ENCODE measurements at regions not wholly inside any gene's neighbourhood (a gene's known extent, or its start where the extent isn't known, plus 50 kb on each side); places are given as distances from the start of the nearest gene placed in this dataset.
"Not testable (repeated sequence)": the region's sequence is repeated elsewhere in the genome, so short reads cannot be mapped to it uniquely, and the experiment has no call there.

DNA sequence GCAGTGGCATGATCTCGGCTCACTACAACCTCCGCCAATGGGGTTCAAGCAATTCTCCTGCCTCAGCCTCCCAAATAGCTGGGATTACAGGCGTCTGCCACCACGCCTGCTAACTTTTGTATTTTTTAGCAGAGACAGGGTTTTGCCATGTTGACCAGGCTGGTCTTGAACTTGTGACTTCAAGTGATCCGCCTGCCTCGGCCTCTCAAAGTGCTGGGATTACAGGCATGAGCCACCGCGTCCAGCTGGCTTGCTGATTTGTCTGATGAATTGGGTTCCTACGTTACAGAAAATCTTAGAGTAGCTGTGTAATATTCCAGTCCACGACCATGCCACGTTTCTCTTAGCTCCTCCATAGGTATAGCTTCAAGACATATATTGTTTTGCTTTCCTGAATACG, 102.6 kb upstream of the OTOS start:
- DNase-seq: not testable (repeated sequence)

DNA sequence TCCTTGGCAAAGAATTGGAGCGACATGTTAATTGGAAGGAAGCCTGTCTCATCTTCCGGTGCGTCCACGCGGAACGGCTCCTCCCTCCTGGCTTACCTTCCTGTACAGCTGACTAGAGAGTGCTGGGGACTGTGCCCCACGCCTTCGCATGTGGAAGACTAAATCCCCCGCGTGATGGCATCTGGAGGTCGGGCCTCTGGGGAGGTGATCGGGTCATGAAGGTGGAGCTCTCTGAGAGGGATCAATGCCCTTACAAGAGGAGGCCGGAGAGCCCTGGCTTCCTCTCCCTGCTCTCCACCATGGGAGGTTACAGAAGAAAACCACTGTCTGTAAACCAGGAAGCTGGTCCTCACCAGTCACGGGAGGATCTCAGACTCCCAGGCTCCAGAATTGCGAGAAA, 104.1 kb upstream of the OTOS start:
- no peak for DNase-seq

DNA sequence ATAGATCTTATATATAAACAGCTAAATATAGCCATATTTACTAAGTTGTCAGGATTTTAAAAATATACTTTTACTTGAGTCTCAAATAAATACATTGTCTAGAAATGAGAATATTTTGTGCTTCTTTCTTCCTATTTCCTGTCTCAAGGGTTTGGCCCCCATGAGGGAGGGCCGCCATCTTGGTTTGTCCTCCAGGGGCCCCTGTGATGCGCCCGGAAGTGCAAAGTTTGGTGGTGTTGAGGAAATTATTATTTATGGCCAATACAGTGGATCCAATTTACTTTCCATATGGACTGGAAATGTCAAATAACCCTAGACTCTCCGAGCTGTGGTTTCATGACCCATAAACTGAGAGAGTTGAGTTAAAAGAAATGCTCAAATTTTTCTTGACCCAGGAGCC, 104.7 kb upstream of the OTOS start:
- no peak for DNase-seq

DNA sequence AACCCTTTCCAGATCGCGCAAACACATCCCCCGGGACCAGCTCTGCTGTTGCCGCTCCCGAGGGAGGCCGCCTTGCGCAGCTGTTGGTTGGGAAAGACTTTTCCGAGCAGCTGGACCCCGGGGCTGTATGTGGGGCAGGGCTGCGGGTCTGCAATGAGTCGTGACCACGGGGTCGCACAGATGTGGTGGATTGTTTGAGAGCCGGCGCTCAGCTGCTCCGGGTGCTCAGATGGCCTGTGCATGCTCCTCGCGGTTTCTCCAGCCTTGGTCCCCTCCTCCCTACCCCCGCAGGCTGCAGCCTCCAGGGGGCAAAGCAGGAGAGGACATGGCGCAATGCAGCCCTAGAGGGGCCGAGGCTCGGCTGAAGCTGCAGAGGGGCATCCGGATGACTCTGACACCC, 105.2 kb upstream of the OTOS start:
- DNase-seq: no peak

DNA sequence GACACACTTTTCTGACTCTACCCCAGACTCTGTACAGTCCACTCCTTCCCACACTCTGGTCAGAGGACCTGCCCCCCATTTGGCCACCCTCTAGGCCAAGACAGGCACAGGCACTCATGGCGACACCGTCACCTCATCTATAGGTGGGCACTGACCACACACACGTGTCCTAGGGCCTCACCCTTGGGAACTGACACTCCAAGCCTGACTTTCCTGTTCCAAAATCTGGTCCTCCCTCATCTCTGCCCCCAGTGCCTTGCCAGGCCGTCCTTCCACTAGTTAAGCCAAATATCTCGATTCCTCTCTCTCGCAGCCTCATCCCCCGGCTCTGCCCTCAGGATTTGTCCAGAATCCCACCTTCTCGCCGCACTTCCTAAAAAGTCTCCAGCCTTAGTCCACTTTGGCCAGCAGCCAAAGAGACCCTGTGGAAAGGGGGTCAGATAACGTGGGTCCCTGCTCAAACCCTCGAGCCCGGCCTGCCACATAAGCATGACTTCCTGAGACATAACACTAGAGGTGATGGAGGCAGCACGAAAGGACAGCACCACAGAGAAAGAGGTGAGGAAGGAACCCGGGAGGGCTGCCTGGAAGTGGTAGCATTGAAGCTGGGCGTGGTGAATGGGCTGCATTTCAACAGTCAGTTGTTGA, 105.8 kb upstream of the OTOS start:
- DNase-seq: no peak

DNA sequence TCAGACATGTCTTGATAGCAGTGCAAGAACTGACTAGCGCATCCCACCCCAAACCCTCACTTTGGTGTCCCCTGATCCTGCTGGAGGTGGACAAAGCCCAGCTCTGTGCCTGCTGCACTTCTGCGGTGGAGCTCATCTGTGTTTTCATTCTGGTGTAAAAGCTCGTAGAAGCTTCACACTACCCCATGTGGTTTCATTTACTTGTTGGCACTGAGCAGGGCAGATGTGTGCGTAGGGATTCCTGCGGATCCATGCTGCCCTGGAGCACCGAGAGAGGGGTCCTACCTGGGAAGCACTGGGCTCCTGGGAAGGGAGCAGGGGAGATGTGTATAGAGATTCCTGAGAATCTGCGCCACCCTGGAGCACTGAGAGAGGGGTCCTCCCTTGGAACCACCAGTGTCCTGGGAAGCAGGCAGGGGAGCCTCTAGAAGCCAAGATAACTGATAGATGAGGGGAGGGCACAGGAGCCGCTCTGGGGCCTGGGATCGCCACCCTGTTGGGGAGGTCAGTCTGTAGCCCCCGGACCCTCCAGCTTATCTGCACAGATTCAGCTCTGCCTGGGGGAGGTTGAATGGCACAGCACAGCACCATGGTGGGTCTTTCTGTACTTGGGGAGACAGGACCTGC, 106.9 kb upstream of the OTOS start:
- no peak for DNase-seq

DNA sequence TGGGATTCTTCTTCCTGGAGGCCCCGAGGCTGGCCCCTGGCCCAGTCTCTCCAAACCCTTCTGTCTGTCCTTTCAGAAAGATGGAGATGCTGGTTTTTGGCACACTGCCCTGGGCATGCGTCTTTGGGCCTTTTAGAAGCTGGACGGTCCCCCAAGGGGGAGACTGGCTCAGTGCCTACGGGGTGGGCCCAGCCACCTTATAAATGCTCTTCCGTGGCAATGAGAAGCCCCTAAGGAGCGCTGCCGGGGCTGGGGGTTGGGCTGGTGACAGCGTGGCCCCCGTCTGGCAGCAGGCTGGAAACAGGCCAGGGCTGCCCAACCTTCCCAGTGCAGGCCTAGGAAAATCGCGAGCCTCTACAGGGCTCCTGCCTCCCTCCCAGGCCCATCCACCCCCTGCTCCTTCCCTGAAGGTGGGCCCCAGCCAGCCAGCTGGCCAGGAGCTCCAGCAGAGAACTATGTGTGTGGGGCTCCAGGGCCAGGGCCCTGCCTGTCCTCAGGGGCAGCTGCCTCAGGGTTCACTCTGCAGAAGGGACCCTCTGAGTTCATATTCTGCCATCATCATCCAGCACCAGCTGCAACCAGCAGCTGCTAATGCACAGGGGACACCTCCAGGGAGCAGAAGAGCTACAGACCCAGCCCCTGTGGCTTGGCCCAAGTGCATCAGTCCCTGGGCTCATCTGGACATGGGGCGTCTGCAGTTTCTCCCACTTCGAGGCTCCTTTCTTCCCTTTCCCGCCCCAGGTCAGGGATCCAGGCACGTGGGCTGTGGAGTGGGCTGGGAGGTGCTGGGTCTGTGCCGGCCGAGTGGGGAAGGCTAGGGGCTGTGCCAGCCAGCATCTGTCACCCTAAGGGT, 107.6 kb upstream of the OTOS start:
- no peak for DNase-seq

DNA sequence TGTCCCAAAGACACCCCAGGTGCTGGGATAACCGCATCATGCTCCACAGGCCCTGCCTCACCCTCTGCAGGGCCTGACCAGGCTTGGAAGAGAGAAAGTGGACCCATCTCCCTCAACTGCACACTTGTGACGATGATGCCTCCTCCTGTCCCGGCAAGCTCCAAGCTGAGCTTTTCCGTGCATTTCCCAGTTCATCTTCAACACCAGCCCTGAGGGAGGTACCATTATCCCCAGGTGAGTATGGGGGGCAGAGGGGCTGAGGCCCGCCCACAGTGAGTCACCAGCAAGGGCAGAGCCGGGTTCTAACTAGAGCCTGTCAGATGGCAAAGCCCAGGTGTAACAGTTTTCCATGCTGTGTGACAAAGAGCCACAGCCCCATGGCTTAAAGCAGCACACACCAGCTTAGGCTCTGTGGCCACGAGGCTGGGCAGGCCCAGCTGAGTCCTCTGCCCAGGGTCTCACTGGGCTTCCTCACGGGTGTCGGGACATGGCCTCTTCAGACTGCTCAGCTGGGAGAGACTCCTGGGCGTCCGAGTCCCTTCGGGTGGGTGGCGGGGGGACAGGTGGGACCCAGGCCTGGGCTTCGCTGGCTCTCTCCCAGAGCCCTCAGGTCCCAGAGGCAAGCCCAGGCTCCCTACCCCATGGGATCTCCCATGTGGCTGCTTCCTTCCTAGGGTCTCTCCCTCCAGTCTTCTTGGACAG, 108.4 kb upstream of the OTOS start:
- no peak for DNase-seq

DNA sequence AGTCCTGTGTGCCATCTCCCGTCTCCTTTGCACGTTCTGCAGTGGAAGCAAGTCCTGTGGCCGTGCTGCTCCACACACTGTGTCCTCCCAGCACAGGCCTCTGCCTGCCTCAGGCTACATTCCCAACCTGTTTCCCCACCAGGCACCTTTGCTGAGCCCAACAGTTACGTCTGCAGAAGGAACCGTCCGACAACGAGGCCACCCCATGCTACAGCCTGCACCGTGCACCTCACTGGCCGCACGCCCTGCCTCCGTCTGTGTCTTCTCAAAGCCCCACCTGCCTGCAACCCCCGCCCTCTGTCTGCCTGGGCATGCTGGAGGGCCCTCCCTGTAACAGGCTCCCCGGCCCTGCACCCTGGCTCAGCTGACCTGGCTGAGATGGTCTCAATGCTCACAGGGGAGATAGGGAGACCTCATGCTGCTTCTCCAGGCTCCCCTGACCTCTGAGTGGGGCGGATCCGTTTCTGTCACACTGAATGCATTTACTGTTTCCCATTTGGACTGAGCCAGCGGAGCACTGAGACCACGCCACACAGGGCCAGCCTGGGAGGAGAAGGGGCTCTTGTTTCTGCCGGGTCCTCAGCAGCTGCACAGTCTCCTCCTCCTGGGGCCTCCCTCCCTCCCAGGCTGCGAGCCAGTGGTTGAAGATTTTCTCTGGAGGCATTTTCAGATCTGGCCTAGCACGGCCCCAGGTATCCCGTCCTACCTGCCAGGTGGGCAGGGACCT, 109.1 kb upstream of the OTOS start:
- no peak for DNase-seq

DNA sequence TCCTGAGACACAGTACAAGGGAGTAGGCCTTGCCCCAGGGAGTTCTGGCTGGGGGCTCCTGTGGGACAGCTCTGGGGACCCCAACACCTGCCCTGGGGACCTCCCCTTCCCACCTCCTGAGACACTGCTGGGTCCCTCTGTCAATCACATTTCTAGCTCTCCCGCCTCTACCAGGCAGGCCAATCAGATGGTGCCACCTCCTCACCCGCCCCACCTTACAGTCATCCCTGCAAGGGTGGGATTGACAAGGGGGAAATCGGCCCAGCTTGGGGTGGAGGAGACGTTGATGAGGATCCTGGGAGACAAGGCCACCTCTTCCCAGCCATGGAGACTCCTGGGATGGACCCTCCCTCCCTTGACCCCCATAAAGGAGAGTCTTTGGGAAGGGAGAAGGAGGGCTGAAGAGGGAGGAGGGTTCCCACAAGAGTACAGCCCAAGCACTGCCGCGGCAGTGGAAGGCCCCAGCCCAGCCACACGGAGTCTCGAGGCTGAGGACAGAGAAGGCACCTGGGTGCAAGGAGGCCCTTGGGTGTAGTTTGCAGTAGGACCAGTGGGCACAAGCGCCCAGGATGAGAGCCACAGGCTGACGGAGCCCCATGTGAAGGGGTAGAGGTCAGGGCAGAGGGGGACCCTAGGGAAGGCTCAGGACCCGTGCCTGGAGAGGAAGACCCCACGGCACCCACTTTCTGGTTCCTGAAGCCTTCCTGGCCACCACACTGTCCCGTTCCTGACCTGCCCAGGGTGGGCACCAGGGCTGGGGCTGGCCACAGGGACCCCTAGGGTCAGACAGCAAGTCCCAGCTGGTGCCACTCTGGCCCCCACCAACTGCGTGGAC, 109.9 kb upstream of the OTOS start:
- DNase-seq: no peak

DNA sequence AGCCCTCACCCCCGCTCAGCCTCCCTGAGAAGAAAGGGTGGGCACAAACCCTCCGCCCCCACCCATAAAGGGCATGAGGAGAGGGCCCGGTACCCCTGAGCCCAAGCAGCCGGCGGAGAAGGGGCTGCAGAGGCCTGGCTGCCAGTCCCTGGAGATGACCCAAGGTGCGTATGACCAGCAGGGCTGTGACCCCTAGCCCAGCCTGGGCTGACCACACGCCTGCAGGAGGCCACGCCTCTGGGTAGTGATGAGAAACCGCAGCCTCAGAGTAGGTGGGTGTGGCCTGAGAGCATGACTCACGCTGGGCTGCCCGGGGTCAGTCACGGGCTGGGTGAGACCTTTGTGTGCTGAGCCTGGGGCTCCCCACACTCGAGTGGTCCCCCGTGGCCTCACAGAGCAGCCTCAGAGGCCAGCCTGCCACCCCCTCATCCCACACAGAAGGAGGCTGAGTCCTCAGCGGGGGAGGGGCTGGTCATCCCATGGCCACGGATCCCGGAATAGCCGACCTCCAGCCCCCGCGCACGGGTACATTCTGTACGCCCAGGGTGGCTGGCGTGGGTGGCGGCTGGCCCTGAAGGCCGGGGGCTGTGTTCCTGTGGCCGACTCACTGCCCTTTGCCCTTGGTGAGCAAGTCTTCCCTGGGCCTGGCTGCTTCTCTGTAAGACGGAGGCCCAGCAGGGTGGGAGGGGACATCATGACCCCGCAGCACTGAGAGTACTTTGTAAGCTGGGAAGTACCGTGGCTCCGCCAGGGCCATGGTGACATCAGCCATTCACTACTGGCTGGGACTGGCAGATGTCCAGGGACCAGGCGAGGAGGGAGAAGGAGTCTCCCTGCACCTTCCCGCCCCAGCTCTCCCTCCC, 110.8 kb upstream of the OTOS start:
- no peak for DNase-seq

DNA sequence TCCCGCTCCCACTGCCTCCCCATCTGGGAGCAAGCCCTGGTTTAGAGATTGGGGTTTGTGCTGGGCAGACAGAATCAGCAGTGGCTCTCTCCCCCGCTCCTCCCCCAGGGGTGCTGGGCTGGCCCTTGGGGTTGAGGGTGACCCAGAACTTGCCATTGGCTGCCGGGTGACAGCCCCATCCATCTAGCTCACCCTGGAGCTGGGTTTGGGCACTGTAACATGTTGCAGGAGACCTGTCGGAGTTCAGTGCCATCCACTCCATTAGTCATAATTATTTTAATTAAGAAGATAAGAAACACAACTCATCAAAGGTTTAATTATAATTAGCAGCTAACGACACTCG, 111.4 kb upstream of the OTOS start:
- no peak for DNase-seq

DNA sequence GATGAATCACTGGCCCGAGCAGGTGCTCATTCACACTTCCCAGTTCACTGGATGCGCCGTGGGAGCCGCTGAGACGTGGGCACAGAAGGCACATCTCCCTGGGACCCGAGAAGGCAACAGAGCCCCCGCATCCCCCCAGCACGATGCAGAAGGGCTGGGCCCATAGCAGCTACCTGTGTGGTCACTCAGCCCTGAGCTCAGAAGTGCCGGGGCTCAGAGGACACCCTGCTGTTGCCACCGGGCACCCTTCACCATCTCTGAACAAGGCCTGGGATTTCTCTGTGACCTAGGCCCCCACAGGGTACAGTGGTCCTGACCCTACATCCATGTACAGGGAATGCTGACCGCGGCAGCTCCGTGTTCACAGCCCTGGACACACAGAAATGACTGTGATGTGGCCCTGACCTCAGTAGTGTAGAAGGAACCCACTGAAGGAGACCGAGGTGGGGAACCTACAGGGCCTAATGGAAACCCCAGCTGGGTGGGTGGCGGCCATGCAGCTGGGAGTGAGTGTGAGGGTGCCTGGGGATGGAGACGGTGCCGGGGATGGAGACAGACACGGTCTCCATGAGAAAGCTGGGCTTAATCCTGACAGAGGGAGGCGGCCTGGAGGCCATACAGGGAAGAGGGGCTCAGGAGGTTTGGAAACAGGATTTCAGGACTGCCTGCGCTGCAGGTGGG, 111.9 kb upstream of the OTOS start:
- no peak for DNase-seq

DNA sequence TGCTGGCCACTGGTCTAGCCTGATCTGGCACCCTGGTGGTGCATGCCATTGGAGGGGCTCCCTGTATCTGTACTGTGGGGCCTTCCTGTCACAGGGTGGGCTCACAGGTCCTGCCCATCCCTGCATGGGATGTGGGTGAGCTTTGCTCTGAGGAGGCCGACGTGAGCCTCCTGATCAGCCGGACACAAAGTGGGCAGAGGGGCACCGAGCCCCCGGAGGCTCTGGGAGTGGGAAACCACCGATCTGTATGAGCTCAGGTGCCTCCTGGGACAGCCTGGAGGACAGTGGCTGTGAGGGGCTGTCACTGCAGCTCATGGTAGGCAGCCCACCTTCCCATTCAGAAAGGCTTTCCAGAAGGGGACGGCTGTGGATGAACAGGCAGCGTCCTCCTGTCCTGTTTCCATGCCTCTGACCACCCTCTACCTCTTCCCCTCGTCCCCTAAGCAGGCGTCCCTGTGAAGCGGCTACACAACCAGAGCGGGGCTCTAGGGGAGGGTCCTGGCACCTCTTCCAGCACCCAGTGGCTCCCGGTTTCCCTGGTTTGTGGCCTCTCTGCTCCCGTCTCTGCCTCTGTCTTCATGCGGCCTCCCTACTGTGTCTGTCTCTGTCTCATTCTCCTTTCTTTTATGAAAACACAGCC, 112.5 kb upstream of the OTOS start:
- no peak for DNase-seq

DNA sequence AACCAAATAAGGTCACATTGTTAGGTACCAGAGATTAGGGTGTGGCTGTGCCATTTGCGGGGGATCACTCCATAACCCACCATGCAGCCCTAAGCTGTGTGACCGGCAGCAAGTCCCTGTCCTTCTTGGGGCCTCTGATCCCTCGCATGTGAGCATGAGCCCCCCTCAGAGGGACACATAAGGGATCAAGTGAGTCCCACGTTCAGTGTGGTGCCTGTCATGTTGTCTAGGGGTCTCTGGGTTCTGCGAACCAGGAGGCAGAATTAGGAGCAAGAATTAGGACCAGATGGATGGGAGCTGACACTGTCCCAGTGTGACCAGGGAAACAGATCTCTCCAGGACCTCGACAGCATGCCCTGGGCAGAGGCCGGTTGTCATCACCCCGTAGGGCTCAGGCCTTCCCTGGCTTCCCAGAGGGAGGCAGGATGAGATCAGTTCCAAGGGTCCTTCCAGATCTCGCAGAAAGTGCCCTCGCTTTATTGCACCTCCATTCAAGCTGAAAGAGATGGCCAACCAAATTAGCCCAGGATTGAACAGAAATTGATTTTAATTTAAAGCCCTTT, 113.2 kb upstream of the OTOS start:
- no peak for DNase-seq

DNA sequence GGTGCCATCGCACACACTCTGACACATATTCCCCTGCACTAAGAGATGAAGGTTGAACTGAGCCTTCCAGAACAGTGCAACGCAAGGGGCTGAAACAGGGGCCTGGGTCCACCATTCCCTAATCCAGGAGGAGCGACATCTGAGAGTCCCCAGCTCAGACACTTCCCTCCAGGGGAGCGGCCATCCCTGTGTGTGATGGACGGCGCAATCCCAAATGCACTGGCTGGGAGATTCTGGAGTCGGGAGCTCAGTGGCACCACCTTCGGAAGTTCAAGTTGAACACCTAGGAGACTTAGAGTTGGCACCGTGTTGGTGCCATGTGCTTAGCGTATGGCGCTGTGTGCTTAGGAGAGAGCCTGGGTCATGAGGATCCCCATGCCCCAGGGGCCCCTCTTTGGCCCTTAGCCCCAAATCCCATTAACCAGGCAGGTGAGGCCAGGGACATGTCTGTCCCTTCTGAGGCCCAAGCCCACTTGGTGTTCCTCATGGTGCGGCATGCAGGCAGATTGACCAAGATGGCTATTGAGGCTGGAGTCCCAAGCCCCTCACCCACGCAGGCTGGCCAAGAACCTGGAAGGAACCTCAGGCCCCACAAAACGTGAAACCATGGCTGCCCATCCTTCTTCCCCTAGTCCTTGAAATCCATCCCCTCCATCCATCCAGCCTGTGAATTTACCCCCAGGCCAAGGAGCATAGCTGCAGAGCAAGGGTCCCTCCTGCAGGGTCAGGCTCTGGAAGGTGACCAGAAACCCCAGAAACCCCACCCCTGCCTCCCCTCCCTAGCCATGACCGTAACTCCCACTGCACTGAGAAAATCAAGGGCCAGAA, 114.1 kb upstream of the OTOS start:
- no peak for DNase-seq

DNA sequence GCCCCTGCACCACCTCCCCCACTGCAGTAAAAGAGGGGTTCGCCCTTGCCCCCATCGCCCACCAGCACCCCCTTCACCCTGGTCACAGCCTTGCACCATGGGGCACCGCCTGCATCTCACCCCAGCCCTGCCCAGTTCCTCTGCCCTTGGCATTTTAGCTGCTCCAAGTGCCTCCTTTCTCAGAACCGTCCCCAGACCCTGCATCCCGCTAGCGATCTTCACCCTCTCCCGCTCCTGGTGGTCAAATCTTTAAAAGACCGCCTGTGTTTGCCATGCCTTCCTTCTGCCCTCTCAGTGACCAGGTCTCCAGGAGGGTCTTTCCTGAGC, 114.7 kb upstream of the OTOS start:
- no peak for DNase-seq

DNA sequence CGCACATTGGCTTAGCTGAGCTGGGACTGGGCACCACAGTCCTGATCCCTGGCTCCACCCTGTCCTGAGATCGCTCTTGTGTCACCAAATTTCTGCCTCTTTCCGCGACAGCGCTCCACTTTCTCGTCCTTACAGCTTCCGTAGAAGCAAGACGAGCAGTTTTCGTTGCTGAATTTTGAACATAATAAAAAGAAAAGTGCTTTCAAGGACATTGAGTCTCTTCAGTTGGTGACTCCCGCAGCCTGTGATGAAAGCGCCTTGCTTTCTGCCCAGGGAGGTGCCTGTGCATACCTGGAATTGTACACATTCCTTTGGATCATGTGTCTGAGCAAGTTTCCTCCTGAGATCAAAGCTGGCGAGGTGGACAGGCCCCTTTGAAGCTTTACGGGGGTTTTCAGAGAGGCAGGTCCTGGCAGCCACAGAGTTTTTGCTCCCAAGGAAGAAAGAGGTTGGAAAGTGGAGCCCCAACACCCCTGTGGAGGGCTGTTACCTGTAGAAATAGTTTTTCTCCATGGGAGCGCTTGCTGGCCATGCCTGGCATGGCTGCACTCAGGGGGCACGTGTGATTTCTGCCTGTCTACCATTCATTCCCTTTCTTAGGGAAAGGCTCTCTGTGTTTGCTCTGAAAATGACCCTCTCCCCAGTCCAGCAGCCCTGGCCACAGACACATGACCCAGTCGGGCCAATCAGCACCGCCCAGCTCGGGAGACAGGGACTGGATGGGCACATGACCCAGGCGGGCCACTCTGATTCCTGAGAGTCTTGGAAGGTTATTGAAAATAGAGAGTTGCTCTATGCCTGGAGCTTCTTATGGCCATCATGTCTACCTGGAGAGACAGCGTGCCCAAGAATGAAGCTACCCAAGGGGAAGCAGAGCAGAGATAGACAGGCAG, 115.6 kb upstream of the OTOS start:
- DNase-seq: no peak

All from activated naive CD4-positive, alpha-beta T cell (primary cell).